HG02973 (cell line): ENCODE measurements at regions not wholly inside any gene's neighbourhood (a gene's known extent, or its start where the extent isn't known, plus 50 kb on each side); places are given as distances from the start of the nearest gene placed in this dataset.
"Not testable (repeated sequence)": the region's sequence is repeated elsewhere in the genome, so short reads cannot be mapped to it uniquely, and the experiment has no call there.

Source experiments
- ATAC-seq: cut with Tn5 transposase; IDR thresholded peaks from one replicate; pipeline ENCODE4 v1.9.1; 2021; ENCODE audit warnings: moderate library complexity; ENCODE audit not compliant: unreplicated experiment

DNA sequence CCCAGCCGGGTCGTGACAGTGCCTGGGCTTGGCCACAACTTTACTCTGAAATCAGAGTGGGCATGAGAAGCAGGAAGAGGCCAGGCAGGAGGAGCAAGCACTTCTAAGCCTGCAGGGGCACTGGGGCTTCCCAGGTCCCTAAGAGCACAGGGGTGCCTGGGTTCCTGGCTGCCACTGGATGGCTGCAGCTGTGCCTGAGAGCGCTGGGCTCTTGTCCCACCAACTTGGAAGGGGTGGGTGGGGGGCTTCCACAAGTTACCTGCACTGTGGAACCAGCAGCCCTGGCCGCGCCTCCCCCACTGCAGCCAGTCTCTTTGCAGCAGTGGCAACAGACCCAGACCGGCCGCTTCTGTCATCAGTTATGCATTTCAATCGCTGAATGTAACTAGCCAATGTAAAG, 434.7 kb upstream of the GRM3 start:
- ATAC-seq = no peak

DNA sequence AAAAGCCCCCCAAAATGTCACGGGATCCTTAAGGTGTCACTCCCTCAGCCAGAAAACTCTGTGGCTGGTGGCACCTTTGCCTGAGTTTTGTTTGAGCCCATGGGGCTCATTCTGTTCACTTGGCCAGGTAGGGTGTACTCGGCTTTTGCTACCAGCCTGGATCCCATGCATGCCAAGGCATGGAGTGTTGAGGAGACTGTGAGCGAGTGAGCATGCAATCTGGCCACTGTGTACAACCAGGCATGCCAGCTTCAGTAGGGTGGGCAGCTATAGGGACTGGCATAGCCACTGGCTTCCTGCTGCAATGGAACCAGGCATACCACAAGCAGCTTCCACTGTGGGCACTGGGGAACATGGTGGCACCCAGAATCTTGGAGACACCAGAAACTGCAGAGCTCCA, 436.0 kb upstream of the GRM3 start:
- no peak for ATAC-seq

DNA sequence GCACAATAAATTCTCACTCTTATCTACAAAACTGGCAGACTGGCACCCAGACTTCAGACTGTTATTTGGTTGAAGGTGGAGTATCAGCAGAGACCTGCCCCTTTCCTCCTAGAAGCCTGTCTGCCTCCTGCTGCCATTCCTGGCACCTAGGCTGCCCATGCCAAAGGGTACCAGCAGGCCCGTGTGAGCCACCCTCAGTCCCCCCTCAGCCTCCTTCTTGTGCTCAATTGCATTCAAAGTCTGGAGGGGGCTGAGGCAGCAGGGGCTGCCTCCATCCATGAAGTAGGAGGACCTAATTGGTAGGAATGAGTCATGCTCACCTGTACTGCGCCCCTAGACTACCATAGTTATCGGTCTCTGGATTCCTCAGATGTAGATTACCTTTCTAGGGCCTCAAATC, 440.9 kb upstream of the GRM3 start:
- ATAC-seq = no peak

DNA sequence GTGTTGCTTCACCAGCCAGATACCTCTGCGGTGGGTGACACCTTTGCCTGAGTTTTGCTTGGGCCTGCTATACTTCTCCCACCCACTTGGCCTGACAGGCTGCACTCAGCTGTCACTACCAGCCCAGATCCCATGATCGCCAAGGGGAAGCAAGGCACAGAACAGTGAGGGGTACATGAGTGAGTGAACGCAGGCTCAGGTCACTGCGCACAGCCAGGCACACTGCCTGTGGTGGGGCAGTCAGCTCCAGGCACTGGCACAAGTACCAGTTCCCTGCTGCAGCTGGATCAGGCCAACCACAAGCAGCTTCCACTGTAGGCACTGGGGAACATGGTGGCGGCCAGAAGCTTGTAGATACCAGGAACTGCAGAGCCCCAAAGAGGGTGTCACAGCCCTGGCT, 441.9 kb upstream of the GRM3 start:
- ATAC-seq = no peak

DNA sequence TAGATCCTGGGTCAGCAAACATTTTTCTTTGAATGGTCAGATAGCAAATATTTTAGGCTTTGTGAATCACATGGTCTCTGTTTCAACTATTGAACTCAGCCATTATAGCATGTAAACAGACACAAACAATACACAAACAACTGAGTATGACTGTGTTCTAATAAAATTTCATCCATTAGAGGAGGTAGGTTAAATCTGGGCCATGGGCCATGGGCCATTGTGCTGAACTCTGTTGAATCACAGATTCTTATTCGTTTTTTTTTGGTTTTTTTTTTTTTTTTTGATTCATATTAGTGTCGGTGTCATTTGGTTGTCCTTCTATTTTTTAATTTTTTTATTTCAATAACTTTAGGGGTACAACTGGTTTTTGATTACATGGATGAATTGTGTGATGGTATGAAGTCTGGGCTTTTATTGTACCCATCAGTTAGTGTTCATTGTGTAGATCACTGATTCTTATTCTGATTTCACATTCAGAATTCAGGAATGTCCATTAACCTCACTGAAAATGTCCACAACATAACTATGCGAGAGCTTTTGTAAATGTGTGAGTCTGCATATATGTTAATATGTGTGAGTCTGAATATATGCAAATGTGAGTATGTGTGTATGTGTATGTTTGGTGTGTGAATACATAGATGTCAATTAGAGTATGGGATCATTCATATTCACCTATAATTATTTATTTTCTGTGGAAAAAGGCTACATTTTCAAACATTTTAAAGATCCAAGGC, 443.7 kb upstream of the GRM3 start:
- ATAC-seq = no peak

DNA sequence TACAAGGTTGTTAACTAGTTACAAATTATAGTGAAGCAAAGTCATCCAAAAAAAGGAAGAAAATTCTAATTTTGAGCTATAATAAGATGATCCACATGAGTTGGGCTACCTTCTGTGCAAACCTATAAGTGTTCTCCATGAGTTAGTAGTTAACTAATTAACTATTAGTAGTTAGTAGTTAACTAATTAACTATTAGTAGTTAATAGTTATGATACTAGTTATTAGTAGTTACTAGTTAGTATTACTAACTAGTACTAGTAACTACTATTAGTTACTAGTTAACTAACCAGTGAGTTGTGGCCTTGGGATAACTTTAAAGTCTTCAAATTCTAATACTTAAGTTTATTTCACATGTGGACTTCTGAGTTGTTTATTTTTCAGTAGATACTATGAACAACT, 453.4 kb upstream of the GRM3 start:
- no peak for ATAC-seq

DNA sequence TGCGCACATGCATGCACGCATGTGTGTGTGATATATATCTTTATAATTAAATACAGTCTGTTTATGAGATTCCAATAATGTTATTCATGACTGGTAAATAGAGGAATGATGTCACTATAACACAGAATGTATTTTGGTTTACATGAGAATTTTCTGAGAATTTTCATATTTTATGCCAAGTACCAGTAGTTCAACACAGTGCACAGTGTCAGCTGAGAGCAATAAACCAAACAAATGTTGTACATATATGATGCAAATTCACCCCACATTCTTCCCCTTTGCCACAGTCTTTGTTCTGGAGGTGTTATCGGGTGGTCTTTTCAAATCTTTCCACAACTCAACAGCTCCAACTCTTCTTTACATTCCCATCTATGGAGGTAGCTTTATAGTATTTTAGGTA, 462.2 kb upstream of the GRM3 start:
- no peak for ATAC-seq

DNA sequence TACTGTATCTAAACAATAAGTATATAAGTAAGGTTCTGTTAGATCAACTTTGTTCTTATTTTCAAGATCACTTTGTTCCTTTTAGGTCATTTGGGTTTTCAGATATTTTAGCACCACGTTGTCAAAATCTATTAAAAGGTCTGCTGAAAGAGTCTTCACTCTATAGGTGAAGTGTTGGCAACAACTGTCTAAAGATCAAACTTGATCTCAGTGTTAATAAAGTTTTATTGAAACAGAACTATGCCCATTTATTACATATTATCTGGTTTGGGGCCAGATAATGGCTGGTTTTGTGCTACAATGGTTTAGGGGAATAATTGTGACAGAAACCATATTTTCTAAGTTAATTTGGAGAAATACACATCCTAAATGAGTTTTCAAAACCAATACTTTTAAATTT, 478.9 kb upstream of the GRM3 start:
- no peak for ATAC-seq

DNA sequence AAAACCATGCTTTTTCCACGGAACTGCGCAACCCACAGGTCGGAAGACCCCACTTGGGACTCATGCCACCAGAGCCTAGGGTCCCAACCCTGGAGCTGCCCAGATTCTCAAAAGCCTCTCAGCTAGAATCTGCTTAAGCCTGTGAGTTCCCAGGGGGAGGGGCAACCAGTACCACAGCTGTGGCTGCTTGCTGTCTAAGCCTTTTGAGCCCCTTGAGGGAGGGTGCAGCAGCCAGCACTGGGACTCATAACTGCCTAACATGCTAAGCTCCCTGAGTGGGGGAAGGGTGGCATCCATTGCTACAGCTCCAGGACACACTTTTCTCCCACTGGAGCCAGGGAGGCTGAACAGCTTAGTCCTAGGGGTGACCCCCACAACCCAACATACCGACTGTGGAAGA, 485.6 kb upstream of the GRM3 start:
- ATAC-seq = no peak

DNA sequence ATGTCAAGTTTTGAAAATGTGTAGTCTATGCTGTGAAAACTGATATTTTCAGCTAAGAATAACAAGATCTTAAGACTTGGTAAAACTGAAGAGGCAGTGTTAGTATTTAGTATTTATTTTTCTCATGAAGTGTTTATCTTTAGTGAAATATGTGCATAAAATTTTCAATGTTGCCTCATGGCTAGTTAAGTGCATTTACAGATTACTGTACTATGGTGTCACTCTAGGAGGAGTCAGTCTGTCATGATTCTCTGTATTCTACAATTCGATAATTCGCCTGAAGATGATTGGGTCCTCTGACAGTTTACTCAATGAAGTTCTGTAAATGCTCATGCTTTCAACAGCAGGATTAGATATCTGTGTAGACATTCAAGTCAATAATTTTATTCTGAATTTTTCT, 488.1 kb upstream of the GRM3 start:
- ATAC-seq = no peak

DNA sequence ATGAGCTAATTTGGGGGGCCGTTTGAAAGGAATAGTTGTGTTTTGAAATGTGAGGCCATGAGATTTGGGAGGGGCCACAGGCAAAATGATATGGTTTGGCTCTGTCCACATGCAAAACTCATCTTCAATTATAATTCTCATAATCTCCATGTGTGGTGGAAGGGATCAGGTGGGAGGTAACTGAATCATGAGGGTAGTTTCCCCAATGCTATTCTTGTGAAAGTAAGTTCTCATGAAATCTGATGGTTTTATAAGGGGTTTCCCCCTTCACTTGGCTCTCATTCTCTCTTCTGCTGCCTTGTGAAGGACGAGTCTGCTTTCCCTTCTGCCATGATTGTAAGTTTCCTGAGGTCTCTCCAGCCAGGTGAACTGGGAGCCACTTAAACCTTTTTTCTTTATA, 490.8 kb upstream of the GRM3 start:
- no peak for ATAC-seq

DNA sequence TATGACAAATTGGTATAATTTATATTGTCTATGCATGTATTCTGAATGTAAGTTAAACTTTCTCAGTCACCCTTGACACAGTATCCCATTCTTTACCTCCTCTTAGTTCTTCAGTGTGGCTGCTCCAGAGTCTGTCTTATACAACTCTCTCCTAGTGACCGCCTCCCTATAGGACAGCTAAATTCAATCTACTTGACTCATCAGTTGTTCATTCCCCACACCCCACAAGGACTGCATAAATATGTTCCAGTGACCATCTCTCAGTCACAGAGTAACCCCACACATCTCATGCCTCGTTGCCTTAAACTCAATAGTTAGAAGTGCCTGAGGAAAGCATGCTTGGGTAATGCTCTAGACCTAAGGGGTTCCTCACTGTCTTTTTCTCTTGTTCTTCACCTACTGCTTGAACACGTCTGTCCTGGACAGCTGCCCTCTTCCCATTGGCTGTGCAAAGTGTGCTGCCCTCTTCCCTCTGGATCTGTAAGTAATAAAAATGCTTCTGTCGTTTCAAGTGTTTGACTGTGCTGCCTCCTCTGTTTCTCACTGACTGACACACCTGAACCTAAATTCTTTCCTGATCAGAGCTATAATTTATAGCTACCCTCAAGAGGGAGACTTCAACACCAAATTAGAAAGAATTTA, 494.6 kb upstream of the GRM3 start:
- ATAC-seq = no peak

DNA sequence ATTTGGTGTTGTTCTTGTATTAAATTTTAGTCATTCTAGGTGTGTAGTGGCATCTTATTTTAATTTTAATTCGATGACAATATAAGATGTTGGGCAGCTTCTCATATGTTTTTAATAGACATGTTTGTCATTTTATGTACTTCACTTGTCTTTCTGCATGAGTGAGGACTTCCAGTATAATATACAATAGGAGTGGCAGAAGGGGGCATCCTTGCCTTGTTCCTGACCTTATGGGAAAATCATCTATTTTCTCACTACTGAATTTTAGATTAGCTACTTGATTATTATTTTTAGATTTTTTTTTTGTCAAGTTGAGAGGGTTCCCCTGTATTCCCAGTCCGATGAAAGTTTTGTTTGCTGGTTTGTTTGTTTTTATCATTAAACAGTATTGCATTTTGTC, 495.2 kb upstream of the GRM3 start:
- ATAC-seq = no peak

DNA sequence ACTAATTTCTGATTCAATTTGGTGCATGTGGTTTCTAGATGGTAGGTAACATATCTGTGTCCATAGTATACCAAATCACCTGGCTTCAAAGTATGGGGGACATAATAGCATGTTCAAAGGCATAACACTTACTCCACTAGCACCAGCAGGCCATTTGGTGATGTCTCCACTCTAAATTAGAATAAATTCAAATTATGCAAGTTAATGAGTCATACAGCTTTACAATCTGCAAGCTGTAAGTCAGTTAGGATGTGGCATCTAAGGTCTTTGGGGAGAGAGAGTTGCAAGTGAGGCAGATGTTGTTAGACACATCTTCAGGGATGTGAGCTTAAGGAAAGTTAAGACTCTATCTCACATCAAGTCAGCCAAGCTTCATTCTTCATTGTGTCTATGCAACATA, 506.4 kb upstream of the GRM3 start:
- ATAC-seq = no peak

DNA sequence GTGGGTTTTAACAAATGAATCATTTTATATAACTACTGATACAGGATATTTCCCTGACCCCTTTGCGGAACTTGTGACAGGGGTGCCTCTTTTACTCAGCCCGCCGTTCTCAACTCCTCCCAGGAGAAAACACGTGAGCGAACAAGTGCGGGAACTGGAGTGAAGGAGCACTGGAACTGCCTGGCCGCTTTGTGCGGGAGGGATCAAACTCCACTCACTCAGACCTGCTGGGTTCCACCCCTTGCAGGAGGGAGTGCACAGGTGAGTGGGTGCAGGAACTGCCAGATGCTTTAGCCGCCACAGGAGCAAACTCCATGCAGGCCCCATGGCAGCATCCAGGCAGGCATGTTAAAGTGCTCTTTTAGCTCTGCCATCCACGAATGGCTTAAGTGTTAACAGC, 513.4 kb upstream of the GRM3 start:
- no peak for ATAC-seq

DNA sequence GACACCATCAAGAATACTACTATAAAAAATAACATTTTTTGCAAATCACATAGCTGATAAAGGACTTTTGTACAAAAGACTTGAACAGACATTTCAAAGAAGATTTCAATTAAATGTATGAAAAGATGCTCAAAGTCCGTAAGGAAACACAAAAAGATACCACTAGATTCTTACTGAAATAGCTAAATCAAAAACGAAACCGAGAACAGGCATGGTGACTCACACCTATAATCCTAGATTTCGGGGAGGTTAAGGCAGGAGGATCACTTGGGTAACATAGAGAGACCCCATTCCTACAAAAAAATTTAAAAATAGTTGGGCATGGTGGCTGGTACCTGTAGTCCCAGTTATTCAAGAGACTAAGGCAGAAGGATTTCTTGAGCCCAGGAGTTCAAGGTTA, 520.2 kb upstream of the GRM3 start:
- no peak for ATAC-seq

DNA sequence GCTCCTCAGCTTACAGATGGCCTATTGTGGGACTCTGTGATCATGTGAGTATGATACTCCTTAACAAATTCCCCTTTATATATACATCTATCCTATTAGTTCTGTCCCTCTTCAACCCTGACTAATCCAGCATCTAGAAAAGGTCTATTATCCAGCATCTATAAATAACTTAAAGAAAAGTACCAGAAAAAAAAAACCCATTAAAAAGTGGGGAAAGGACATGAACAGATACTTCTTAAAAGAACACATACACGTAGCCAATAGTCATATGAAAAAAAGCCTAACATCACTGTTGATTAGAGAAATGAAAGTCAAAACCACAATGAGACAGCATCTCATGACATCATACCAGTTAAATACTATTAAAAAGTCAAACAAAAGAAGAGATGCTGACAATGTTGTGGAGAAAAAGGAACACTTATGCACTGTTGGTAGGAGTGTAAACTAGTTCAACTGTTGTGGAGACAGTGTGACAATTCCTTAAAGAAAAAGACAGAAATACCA, 549.5 kb upstream of the GRM3 start:
- ATAC-seq = no peak

DNA sequence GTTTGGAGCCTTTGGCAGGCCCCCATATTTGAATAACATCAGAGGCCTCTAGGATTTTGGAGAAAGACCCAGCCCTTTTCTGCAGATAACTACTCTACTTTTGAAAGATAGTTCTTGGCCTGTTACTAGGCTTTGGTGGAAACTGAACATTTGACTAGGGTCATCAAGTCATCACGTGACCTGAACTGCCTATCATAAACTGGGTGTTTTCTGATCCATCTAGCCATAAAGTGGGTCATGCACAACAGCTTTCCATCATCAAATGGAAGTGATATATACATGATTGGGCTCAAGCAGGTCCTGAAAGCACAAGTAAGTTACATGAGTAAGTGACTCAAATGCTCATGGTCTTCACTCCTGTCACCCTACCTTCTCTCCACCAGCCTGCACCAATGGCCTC, 552.3 kb upstream of the GRM3 start:
- ATAC-seq = no peak

DNA sequence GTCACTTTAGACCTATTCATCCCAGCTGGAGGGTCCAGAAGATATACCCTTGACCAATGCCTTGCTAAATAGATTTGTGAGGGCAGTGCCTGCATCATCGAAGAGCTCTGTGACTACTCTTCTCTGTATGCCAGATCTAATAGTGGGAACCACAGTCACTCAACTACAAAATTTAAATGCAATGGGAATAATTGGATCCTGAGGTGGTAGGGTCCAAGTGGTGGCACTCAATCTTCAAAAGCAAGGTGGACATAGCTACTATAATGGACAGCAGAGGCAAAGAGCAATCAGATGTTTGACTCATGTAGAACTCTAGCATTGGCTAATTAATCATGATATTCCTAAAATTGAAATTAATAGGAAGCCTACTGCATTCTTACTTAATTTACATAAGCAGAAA, 554.3 kb upstream of the GRM3 start:
- ATAC-seq = no peak

DNA sequence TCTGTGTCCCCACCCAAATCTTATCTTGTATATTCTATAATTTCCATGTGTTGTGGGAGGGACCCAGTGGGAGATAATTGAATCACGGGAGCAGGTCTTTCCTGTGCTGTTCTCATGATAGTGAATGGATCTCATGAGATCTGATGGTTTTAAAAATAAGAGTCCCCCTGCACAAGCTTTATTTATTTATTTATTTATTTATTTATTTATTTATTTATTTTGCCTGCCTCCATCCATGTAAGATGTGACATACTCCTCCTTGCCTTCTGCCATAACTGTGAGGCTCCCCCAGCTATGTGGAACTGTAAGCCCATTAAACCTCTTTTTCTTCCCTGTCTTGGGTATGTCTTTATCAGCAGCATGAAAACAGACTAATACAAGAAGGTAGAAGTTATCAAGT, 579.1 kb upstream of the GRM3 start:
- ATAC-seq = not testable (repeated sequence)

DNA sequence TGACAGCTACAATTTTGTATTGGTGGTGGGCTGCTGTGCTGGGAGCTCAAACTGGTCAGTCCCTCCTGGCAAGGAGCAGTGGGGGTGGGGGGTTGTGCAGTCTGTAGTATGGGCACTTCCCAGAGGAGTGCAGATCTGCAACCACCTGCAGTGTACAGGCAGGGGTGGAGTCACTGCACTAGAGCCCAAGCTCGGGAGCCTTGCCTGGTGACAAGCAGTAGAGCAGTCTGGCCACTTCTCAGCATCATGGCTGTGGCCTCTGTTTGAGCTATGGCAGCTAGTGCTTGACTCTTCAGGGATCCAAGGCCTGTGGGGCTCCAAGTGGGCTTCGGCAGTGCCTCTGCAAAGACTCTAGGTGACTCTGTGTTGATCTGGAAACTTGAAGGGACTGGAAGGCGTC, 585.1 kb upstream of the GRM3 start:
- no peak for ATAC-seq

DNA sequence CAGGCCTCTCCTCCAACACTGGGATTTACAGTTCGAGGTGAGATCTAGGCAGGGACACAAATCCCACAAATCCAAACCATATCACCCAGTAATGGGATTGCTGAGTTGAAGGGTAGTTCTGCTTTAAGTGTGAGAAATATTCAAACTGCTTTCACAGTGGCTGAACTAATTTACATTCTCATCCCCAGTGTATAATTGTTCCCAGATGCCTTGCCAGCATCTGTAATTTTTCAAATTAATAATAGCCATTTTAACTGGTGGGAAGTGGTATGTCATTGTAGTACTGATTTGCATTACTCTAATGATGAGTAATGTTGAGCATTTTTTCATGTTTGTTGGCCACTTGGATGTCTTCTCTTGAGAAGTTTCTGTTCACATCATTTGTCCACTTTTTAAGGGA, 592.8 kb upstream of the GRM3 start:
- ATAC-seq = no peak

DNA sequence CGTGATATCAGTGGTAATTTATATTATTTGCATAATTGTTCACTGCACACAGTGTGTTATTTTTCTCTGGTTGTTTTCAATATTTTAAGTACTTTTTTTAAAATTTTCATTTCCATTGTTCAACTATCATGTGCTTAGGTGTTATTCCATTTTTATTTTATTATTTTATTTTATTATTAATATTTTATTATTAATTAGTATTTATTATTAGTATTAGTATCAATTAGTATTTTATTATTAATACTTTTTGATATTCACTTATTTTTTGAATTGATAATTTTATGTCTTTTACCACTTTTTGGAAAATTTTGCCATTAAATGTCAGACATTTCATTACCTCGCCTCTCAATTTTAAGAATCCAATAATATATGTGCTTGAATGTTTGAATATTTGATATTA, 593.8 kb upstream of the GRM3 start:
- ATAC-seq = no peak
